SJCRH30 (cell line): ENCODE measurements at regions not wholly inside any gene's neighbourhood (a gene's known extent, or its start where the extent isn't known, plus 50 kb on each side); places are given as distances from the start of the nearest gene placed in this dataset.

Source experiments
- DNase-seq, 2 experiments: peaks; one replicate each; pipeline ENCODE4 v3.0.0-alpha.2; 2015 to 2020
- H3K27ac ChIP-seq: fragments of 250-450 bp; sonication (Bioruptor Pico); 2 replicates; pipeline ENCODE4 v1.5.1; 2020; ENCODE audit warnings: mild to moderate bottlenecking, moderate library complexity
- H3K27me3 ChIP-seq: fragments of 250-450 bp; sonication (Bioruptor Pico); 2 replicates; pipeline ENCODE4 v1.5.1; 2020; ENCODE audit warnings: mild to moderate bottlenecking, moderate library complexity
- H3K36me3 ChIP-seq: fragments of 250-450 bp; sonication (Bioruptor Pico); 2 replicates; pipeline ENCODE4 v1.5.1; 2020; ENCODE audit warnings: mild to moderate bottlenecking, moderate library complexity
- H3K4me1 ChIP-seq: fragments of 250-450 bp; sonication (Bioruptor Pico); 2 replicates; pipeline ENCODE4 v1.5.1; 2020; ENCODE audit warnings: mild to moderate bottlenecking, moderate library complexity
- H3K4me3 ChIP-seq: fragments of 250-450 bp; sonication (Bioruptor Pico); 2 replicates; pipeline ENCODE4 v1.5.1; 2020; ENCODE audit warnings: mild to moderate bottlenecking, moderate library complexity
- H3K9me3 ChIP-seq: fragments of 250-450 bp; sonication (Bioruptor Pico); replicated peaks from 2 replicates; pipeline ENCODE4 v1.5.1; 2020; ENCODE audit warnings: mild to moderate bottlenecking, moderate library complexity

DNA sequence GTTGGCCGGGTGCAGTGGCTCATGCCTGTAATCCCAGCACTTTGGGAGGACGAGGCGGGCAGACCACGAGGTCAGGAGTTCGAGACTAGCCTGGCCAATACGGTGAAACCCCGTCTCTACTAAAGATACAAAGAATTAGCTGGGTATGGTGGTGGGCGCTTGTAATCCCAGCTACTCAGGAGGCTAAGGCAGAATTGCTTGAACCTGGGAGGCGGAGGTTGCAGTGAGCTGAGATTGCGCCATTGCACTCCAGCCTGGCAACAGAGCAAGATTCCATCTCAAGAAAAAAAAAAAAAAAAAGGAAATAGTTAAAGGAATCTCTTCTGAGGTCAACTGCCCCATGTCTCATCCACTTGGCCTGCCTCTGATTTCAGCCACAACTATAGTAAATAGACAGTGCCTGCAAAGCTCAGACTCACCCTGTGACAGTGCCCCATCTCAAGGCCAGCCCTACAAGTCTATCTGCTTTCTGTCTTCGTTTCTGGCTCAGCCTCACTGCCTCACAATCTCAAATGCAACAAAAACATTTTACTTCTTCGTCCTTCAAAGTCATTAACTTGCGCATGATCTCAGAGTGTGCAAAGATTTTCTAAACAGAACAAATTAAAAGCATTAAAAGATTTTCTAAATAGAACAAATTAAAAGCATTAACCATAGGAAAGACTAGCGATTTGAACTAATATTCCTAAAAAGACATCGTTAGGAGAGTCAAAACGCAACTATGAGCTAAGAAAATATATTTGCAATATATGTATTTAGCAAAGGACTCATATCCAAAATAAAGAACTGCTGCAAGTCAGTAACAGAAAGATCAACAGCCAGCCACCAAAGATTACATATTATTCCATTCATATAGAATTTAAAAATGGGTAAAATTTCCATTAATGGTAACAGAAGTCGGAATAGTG is 65.0 kb upstream of the PRDX6 start:
- Histone ChIP-seq H3K27me3 (no peaks in the 10 kb centered on the region), H3K4me3 (no peak overlapping the region), H3K4me1 (no peaks in the 10 kb centered on the region), H3K27ac (no peak overlapping the region), H3K36me3 (no peaks in the 10 kb centered on the region), H3K9me3 (no peaks in the 10 kb centered on the region)
- DNase-seq: no peak

DNA sequence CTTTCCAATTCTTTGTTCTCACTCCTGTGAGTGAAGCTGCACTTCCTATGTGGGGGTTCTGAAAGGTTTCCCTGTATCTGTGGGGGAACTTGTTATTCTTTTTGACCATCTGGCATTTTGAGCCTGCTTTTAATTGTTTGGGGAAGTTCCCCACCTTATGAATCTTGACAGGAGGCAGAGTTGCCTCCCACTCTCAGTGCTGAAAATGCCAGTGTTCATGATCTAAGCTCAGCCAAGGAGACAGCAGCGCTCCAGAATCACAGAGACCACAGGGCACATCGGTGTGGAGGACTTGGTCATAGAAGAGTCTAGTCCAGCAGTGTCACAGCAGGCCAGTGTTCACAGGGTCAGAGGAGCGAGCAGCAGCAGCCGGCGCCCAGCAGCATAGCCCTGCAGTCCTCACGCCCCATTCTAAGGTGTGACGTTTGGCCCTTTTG is 63.8 kb upstream of the PRDX6 start:
- Histone ChIP-seq H3K36me3 (no peaks in the 10 kb centered on the region), H3K27ac (no peak overlapping the region), H3K9me3 (no peaks in the 10 kb centered on the region), H3K27me3 (no peaks in the 10 kb centered on the region), H3K4me3 (no peak overlapping the region), H3K4me1 (no peaks in the 10 kb centered on the region)
- no peak for DNase-seq

DNA sequence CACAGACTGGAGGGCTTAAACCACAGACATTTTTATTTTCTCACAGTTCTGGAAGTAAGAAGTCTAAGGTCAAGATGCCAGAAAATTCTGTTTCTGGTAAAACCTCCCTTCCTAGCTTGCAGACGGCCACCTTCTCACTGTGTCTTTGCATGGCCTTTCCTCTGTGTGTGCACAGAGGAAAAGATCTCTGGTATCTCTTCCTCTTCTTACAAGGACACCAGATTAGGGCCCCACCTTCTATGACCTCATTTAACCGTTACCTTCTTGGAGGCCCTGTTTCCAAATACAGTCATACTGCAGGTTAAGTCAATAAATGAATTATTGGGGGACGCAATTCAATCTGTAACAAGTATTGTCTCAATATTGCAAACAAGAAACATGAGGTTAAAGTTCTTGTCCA is 63.0 kb upstream of the PRDX6 start:
- no peak overlapping the region for H3K4me3 ChIP-seq

DNA sequence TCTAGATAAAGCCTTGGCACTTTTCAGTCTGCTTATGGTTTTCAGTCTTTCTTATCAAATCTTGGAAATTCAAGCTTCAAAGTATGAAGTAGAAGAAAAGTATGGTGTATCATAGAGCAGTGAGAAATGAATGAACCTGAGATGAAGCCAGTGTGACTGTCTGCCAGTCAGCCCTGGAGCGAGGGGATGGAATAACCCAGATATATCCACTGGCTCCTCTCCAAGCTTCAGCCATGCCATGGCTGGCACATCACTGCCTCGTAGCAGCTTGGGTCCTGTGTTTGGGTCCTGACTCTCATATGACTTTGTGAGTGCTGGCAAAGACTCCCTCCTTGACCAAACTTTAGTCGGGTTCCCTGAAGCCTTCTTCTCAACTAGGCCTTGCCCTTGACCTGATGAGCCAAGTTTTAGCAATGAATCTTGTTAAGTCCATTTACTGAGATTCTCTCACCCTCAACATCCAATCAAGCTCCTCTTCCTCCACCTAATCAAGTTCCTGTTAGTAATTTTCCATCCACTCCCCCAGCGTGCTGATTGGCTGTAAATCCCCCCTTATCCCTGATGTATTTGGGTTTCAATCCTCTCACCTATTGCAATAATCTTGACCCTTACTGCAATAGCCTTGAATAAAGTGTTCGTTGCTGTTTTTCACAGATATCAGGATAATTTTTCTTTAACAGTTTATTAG is 62.5 kb upstream of the PRDX6 start:
- no peaks in the 10 kb centered on the region for H3K27me3 ChIP-seq
- no peaks in the 10 kb centered on the region for H3K9me3 ChIP-seq
- no peak overlapping the region for H3K4me3 ChIP-seq
- H3K27ac ChIP-seq: no peak overlapping the region
- H3K36me3 ChIP-seq: no peaks in the 10 kb centered on the region
- H3K4me1 ChIP-seq: no peaks in the 10 kb centered on the region
- no peak for DNase-seq

More for the DNA sequence above, 63.0 kb upstream of the PRDX6 start:
- H3K27ac ChIP-seq: no peak overlapping the region
- no peak for DNase-seq
- H3K9me3 ChIP-seq: no peaks in the 10 kb centered on the region
- H3K27me3 ChIP-seq: no peaks in the 10 kb centered on the region
- no peaks in the 10 kb centered on the region for H3K36me3 ChIP-seq
- no peaks in the 10 kb centered on the region for H3K4me1 ChIP-seq

DNA sequence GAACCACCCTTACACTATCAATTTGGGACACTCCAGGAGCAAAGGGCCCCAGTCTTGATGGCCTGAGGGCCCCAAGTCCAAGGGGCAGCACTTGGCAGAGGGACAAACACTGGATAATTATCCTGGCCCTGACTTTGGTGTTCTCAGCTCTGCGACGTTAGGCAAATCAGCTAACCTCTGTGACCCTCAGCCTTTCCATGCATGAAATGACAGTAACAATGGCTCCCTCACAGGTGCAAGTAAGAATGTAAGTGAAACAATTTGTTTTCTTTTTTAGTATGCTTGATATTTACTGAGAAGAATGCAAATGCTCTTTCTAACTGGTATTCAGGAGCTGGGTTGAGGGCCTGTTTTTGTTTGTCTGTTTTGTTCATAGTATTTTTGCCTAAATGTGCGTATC is 61.6 kb upstream of the PRDX6 start:
- H3K36me3 ChIP-seq: no peaks in the 10 kb centered on the region
- H3K4me3 ChIP-seq: no peak overlapping the region
- H3K4me1 ChIP-seq: no peaks in the 10 kb centered on the region
- no peaks in the 10 kb centered on the region for H3K27me3 ChIP-seq
- DNase-seq: no peak
- H3K27ac ChIP-seq: no peak overlapping the region
- no peaks in the 10 kb centered on the region for H3K9me3 ChIP-seq

DNA sequence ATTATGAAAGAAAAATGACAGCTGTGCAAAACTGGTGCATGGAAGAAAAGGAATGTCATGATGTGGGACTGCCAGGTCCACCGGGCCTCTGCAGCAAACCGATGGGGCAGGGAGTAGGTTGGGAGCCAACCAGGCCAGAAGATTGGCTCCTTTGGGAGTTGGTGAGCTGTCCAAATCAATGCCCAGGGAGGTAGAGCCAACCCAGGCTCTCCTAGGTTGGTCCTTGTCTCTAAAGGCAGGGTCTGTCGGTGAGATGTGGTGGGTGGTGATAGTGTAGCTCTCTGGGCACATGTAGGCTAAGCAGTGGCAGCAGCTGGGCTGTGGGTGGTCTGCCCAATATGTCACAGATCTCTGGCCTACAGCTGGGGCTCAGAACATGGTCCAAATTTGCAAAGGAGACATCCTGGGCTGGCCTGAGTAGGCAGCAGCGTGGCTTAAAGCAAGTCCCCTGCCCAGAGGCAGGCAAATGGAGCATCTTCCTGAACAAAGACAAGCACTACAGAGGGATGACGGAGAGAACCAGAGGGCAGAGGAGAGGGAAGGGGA is 61.2 kb upstream of the PRDX6 start:
- Histone ChIP-seq H3K27ac (no peak overlapping the region), H3K9me3 (no peaks in the 10 kb centered on the region)

DNA sequence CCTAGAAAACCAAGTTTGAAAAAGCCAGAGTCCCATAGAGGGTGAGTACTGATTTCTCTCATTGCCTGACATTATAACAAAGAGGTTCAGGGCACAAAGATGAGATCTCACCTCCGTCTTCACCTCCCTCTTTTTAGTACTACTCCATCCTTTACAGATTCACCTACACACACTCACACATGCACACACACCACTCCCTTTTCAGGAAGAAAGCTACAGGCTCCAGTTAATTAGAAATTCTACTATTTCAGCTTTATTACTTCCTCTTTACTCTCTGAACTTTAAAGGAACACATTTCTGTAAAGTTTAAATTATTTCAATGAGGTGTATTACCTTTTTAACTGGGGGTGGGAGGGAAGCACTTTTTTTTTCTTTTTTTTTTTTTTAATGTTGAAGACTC is 59.6 kb upstream of the PRDX6 start:
- H3K27ac ChIP-seq: no peak overlapping the region
- no peak overlapping the region for H3K4me3 ChIP-seq
- H3K36me3 ChIP-seq: no peaks in the 10 kb centered on the region
- DNase-seq: no peak
- H3K4me1 ChIP-seq: peaks cover 4% of the 10 kb centered on the region; the same call in 1 of the 2 replicates
- H3K27me3 ChIP-seq: no peaks in the 10 kb centered on the region
- no peaks in the 10 kb centered on the region for H3K9me3 ChIP-seq

More for the DNA sequence above, 61.2 kb upstream of the PRDX6 start:
- H3K4me1 ChIP-seq: peaks cover under 1% of the 10 kb centered on the region; the same call in 1 of the 2 replicates
- H3K4me3 ChIP-seq: no peak overlapping the region
- no peak for DNase-seq
- no peaks in the 10 kb centered on the region for H3K27me3 ChIP-seq
- no peaks in the 10 kb centered on the region for H3K36me3 ChIP-seq

DNA sequence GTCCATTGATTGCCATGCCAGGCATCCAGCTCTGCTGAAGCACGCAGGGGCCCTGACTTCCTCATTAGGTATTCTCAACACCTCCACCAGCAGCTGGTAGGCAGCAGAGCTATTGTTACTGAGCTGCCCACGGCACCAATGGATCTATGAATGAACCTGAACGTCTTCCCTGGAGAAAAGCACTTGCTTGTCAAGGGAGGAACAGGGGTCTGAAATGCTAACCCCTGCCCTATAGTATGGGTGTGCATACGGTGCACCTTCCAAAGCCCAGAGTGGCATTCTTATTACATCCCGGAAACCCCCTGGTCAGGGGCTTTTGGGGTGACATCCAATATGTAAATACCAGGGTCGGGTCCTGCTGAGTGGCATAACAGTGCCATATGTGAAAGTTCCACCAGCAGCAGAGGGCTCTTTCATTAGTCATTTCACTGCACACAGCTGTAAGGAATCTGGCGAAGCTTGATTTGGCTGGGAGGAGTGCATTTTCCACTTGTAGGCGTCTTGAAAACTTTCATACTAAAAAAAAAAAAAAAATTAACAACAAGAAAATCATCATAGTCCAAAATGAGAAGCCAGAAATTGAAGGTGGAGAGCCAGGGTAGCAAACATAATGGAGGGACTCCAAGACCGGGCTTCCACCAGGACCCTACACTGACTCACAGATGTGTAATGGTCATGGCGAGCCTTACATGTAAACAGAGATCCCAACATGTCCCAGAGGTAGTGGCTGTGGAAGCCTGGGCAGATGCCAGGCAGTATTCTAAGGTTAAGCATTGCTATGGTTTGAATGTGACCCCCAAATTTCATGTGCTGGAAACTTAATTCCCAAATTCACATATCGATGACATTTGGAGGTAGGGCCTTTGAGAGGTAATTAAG is 58.8 kb upstream of the PRDX6 start:
- Histone ChIP-seq H3K4me1 (peaks cover 4% of the 10 kb centered on the region; the same call in 1 of the 2 replicates), H3K36me3 (no peaks in the 10 kb centered on the region), H3K9me3 (no peaks in the 10 kb centered on the region), H3K27ac (no peak overlapping the region), H3K4me3 (no peak overlapping the region), H3K27me3 (no peaks in the 10 kb centered on the region)
- DNase-seq: no peak

DNA sequence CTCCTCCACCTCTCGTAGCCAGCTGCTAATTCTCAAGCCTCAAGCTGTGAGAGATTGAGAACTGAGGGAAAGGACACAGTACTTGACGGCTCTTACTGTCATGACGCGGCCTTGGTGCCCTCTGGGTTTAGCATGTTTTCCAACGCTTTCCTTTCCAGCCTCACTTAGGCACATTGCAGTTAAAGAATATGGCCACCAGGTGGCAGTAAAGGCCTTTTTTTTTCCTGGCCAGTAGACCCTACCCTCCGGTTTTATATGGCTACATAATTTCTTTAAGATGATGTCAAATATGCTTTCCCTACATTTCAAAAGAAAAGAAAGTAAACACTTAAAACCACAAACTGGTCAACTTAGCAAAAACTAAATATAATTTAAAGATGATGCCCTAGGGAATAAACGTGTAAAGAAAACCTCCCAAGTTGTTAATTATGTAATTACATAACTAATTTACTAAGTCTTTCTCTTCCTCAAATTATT is 56.8 kb upstream of the PRDX6 start:
- Histone ChIP-seq H3K4me3 (no peak overlapping the region), H3K27me3 (no peaks in the 10 kb centered on the region), H3K4me1 (peaks cover 4% of the 10 kb centered on the region; the same call in 1 of the 2 replicates), H3K36me3 (no peaks in the 10 kb centered on the region), H3K27ac (no peak overlapping the region), H3K9me3 (no peaks in the 10 kb centered on the region)
- peak; percentile 64 to 92 for DNase-seq

DNA sequence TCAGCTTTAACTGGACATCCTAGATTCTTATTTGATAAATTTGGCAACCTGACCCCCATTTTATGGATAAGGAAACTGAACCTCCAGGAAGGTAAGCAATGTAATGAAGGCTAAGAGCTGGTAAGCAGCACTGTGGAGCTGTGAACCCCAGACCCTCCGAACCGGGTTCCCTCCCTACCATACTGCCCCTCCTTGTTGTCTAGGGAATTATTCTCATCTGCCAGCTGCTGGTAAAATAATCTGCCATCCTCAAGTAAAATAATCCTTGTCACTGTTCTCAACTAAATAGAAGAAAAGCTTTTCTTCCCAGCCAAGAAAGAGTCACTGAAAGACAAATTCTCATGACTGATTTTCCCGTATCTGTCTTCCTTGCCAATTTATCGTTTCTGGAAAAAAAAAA is 55.8 kb upstream of the PRDX6 start:
- H3K9me3 ChIP-seq: no peaks in the 10 kb centered on the region
- no peak overlapping the region for H3K4me3 ChIP-seq
- no peaks in the 10 kb centered on the region for H3K27me3 ChIP-seq
- peaks cover 4% of the 10 kb centered on the region; the same call in 1 of the 2 replicates for H3K4me1 ChIP-seq
- no peak for DNase-seq
- no peaks in the 10 kb centered on the region for H3K36me3 ChIP-seq
- H3K27ac ChIP-seq: no peak overlapping the region

DNA sequence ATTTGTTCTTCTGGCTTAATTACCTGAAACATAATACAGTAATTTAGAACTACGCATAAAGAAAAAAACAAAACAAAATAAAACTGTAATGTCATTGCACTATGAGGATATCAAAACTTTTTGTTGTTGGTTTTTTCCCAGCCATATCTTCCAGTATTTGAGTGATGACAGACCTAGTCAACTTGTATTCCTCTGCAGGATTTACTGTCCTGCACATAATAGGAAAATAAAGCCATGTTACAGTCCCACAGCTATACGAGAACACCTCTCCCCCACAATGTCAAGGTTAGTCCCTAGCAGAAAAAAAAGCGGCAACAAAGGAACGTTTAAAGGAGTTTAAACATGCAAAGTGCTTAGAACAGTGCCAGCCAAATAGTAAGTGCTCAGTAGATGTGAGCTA is 55.3 kb upstream of the PRDX6 start:
- Histone ChIP-seq H3K36me3 (no peaks in the 10 kb centered on the region), H3K9me3 (no peaks in the 10 kb centered on the region), H3K4me3 (no peak overlapping the region), H3K27ac (no peak overlapping the region), H3K27me3 (no peaks in the 10 kb centered on the region), H3K4me1 (peaks cover 4% of the 10 kb centered on the region; the same call in 1 of the 2 replicates)
- no peak for DNase-seq

DNA sequence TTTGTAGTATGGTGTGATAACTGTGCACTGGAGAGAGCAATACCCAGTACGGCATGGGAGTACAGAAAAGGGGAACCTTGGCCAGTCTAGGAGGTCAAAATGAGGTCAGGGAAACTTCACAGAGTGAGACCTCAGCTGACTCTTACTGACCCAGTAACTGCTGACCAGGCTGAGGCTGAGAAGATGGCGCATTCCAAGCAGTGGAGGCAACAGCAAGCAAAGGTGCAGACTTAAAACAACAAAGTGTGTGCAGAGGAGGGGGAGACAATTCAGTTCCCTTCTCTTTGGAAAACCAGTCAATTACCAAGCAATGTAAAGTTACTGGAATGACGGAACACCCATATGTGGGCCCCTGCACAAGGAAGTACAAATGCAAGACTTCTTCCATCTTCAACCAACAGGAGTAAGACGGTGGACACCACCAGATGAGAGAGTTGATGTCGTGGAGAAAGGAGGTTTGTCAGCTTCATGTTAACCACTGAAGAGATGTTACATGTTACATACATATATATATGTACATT is 54.6 kb upstream of the PRDX6 start:
- no peak overlapping the region for H3K4me3 ChIP-seq
- DNase-seq: no peak
- H3K36me3 ChIP-seq: no peaks in the 10 kb centered on the region

DNA sequence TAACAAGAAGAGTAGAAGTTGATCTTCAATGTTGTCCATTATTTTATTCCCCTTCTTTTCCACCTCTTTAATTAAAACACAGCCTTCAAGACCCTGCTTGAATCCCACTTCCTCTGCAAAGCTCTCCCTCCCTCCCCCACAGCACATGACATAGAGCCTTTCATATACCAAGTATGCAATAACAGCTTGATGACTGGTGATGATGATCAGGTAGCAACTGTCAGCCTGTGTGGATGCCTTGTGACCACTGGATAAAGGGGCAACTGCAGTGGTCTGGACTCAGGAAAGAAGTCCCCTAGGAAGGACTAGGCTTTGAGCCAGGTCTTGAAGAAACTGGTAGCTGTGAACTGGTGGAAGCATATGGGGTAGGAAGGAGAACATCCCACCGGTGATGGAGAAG is 53.8 kb upstream of the PRDX6 start:
- Histone ChIP-seq H3K27ac (no peak overlapping the region), H3K4me3 (no peak overlapping the region), H3K4me1 (peaks cover 4% of the 10 kb centered on the region; the same call in 1 of the 2 replicates), H3K27me3 (no peaks in the 10 kb centered on the region), H3K9me3 (no peaks in the 10 kb centered on the region), H3K36me3 (no peaks in the 10 kb centered on the region)
- no peak for DNase-seq

More for the DNA sequence above, 54.6 kb upstream of the PRDX6 start:
- Histone ChIP-seq H3K27me3 (no peaks in the 10 kb centered on the region), H3K9me3 (no peaks in the 10 kb centered on the region), H3K4me1 (peaks cover 4% of the 10 kb centered on the region; the same call in 1 of the 2 replicates), H3K27ac (no peak overlapping the region)

DNA sequence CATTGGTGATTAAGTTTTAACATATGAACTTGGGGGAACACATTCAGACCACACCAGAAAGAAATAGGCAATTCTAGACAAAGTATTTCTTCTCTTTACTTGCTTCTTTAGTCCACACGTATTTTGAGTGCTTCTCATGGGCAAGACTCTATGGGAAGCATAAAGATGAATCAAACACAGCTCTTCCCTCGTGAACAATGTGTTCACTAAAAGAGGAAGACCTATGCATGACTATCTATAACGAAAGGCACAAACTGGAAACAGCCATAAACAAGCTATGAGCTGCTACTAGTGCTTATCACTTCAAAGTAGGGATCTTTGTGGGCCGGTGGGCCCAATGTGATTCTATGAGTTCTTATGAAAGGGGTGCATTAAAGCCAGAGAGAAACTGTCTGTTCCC is 53.0 kb upstream of the PRDX6 start:
- no peaks in the 10 kb centered on the region for H3K27me3 ChIP-seq
- H3K27ac ChIP-seq: no peak overlapping the region
- H3K36me3 ChIP-seq: no peaks in the 10 kb centered on the region
- H3K9me3 ChIP-seq: no peaks in the 10 kb centered on the region
- no peak for DNase-seq
- no peak overlapping the region for H3K4me3 ChIP-seq
- peaks cover 4% of the 10 kb centered on the region; the same call in 1 of the 2 replicates for H3K4me1 ChIP-seq
